RWPE2 (cell line): ENCODE measurements at regions not wholly inside any gene's neighbourhood (a gene's known extent, or its start where the extent isn't known, plus 50 kb on each side); places are given as distances from the start of the nearest gene placed in this dataset.

Source experiments
- ATAC-seq: fragments of 200-7000 bp; cut with Tn5 transposase; 3 replicates; pipeline ENCODE4 v1.9.1; 2021; ENCODE audit warnings: low read depth
- DNase-seq: peaks from one replicate; pipeline ENCODE4 v3.0.0-alpha.2; 2020; ENCODE audit warnings: low spot score
- H3K27ac ChIP-seq: fragments of 450-650 bp; 2 replicates; pipeline ENCODE4 v1.5.1; 2017; ENCODE audit warnings: mild to moderate bottlenecking; ENCODE audit not compliant: poor library complexity, severe bottlenecking
- H3K27me3 ChIP-seq: fragments of 250-450 bp; sonication (Bioruptor Pico); 2 replicates; pipeline ENCODE4 v1.5.1; 2021; ENCODE audit warnings: mild to moderate bottlenecking, moderate library complexity; ENCODE audit not compliant: insufficient read depth, poor library complexity, severe bottlenecking
- H3K36me3 ChIP-seq: fragments of 250-450 bp; sonication (Bioruptor Pico); 2 replicates; pipeline ENCODE4 v1.5.1; 2020; ENCODE audit warnings: low read depth, mild to moderate bottlenecking, moderate library complexity
- H3K4me1 ChIP-seq: fragments of 250-450 bp; sonication (Bioruptor Pico); 2 replicates; pipeline ENCODE4 v1.5.1; 2021; ENCODE audit warnings: mild to moderate bottlenecking, moderate library complexity; ENCODE audit not compliant: insufficient read depth, poor library complexity, severe bottlenecking
- H3K4me3 ChIP-seq: fragments of 250-450 bp; sonication (Bioruptor Pico); 2 replicates; pipeline ENCODE4 v1.5.1; 2021; ENCODE audit warnings: mild to moderate bottlenecking, moderate library complexity; ENCODE audit not compliant: severe bottlenecking
- H3K9me3 ChIP-seq: fragments of 250-450 bp; sonication (Bioruptor Pico); 2 replicates; pipeline ENCODE4 v1.5.1; 2021; ENCODE audit warnings: mild to moderate bottlenecking, moderate library complexity; ENCODE audit not compliant: severe bottlenecking
- CTCF ChIP-seq: fragments of 450-650 bp; IDR thresholded peaks from one replicate; pipeline ENCODE4 v1.5.1; 2017; ENCODE audit warnings: mild to moderate bottlenecking, moderate library complexity; ENCODE audit not compliant: poor library complexity, severe bottlenecking

- H3K4me3 ChIP-seq: no peak overlapping the region
- TF ChIP-seq CTCF: no peak
- no peak overlapping the region for H3K27ac ChIP-seq
These were observed 91.9 kb upstream of the STARD13 start for GRCh38 chr13:33377411-33377810.

GRCh38 chr13:33377825-33378224 lies 92.3 kb upstream of the STARD13 start:
- no peak for DNase-seq
- no peak for ATAC-seq
- Histone ChIP-seq H3K36me3 (no peaks in the 10 kb centered on the region), H3K4me3 (no peak overlapping the region), H3K27me3 (no peaks in the 10 kb centered on the region), H3K4me1 (no peaks in the 10 kb centered on the region), H3K27ac (no peak overlapping the region), H3K9me3 (no peaks in the 10 kb centered on the region)
- TF ChIP-seq CTCF: no peak

More at GRCh38 chr13:33377411-33377810, 91.9 kb upstream of the STARD13 start:
- DNase-seq (no peak), ATAC-seq (no peak)
- no peaks in the 10 kb centered on the region for H3K27me3 ChIP-seq
- H3K36me3 ChIP-seq: no peaks in the 10 kb centered on the region
- no peaks in the 10 kb centered on the region for H3K4me1 ChIP-seq
- H3K9me3 ChIP-seq: no peaks in the 10 kb centered on the region

- DNase-seq (no peak), ATAC-seq (no peak)
- Histone ChIP-seq H3K27ac (no peak overlapping the region), H3K4me1 (no peaks in the 10 kb centered on the region), H3K27me3 (no peaks in the 10 kb centered on the region), H3K9me3 (no peaks in the 10 kb centered on the region), H3K4me3 (no peak overlapping the region), H3K36me3 (no peaks in the 10 kb centered on the region)
- no peak for TF ChIP-seq CTCF
These were observed 94.1 kb upstream of the STARD13 start for GRCh38 chr13:33379608-33380007.

- H3K27me3 ChIP-seq: no peaks in the 10 kb centered on the region
- no peak for ATAC-seq
- DNase-seq: no peak
- H3K4me1 ChIP-seq: no peaks in the 10 kb centered on the region
- no peaks in the 10 kb centered on the region for H3K9me3 ChIP-seq
- no peaks in the 10 kb centered on the region for H3K36me3 ChIP-seq
- no peak overlapping the region for H3K27ac ChIP-seq
- no peak overlapping the region for H3K4me3 ChIP-seq
- TF ChIP-seq CTCF: no peak
These were observed 95.0 kb upstream of the STARD13 start for GRCh38 chr13:33380487-33381079.

- no peaks in the 10 kb centered on the region for H3K9me3 ChIP-seq
- no peak for DNase-seq
- no peak for TF ChIP-seq CTCF
- H3K27me3 ChIP-seq: no peaks in the 10 kb centered on the region
- no peak for ATAC-seq
- H3K4me3 ChIP-seq: no peak overlapping the region
- H3K4me1 ChIP-seq: no peaks in the 10 kb centered on the region
- no peaks in the 10 kb centered on the region for H3K36me3 ChIP-seq
- H3K27ac ChIP-seq: no peak overlapping the region
These were observed 95.6 kb upstream of the STARD13 start for GRCh38 chr13:33381180-33381579.
